GM23338 (cell line): ENCODE measurements at regions not wholly inside any gene's neighbourhood (a gene's known extent, or its start where the extent isn't known, plus 50 kb on each side); places are given as distances from the start of the nearest gene placed in this dataset.

Experiments
- ATAC-seq: fragments of 200-7000 bp; cut with Tn5 transposase; 3 replicates; pipeline ENCODE4 v1.9.1; 2020
- DNase-seq: peaks from one replicate; pipeline ENCODE4 v3.0.0-alpha.2; 2015; ENCODE audit warnings: low spot score
- H2AFZ ChIP-seq: fragments of 200-600 bp; sonication (generic); 2 replicates; pipeline ENCODE4 v1.8.0; 2016; ENCODE audit warnings: antibody characterized with exemption, mild to moderate bottlenecking, moderate library complexity
- H3F3A ChIP-seq: fragments of 200-600 bp; sonication (generic); replicated peaks from 2 replicates; pipeline ENCODE4 v1.8.0; 2017; ENCODE audit warnings: antibody characterized with exemption, mixed run types, low read depth
- H3K27ac ChIP-seq: fragments of 200-600 bp; sonication (generic); 2 replicates; pipeline ENCODE4 v1.6.1; 2016; ENCODE audit warnings: low read depth
- H3K27me3 ChIP-seq: fragments of 200-600 bp; sonication (generic); 2 replicates; pipeline ENCODE4 v1.8.0; 2016; ENCODE audit warnings: mild to moderate bottlenecking, mixed run types, moderate library complexity; ENCODE audit not compliant: insufficient read depth
- H3K36me3 ChIP-seq: fragments of 200-600 bp; sonication (generic); 2 replicates; pipeline ENCODE4 v1.8.0; 2016; ENCODE audit warnings: mild to moderate bottlenecking; ENCODE audit not compliant: insufficient read depth
- H3K4me1 ChIP-seq: fragments of 200-600 bp; sonication (generic); 2 replicates; pipeline ENCODE4 v1.8.0; 2016; ENCODE audit warnings: mild to moderate bottlenecking, moderate library complexity; ENCODE audit not compliant: insufficient read depth
- H3K4me2 ChIP-seq: fragments of 200-600 bp; sonication (generic); 2 replicates; pipeline ENCODE4 v1.7.1; 2017; ENCODE audit warnings: mixed run types
- H3K4me3 ChIP-seq: fragments of 200-600 bp; sonication (generic); 2 replicates; pipeline ENCODE4 v1.6.1; 2016; ENCODE audit warnings: mixed run types
- H3K79me2 ChIP-seq: fragments of 200-600 bp; sonication (generic); replicated peaks from 2 replicates; pipeline ENCODE4 v1.8.0; 2017; ENCODE audit warnings: mild to moderate bottlenecking; ENCODE audit not compliant: insufficient read depth
- H3K9me2 ChIP-seq: fragments of 200-600 bp; sonication (generic); 2 replicates; pipeline ENCODE4 v1.8.0; 2017; ENCODE audit not compliant: insufficient read depth
- H4K20me1 ChIP-seq: fragments of 200-600 bp; sonication (generic); replicated peaks from 2 replicates; pipeline ENCODE4 v1.8.0; 2017; ENCODE audit warnings: mild to moderate bottlenecking; ENCODE audit not compliant: insufficient read depth
- H3K27ac Mint-ChIP-seq: 2 replicates; pipeline ENCODE4 v1.8.0; 2020; ENCODE audit warnings: inconsistent platforms, mild to moderate bottlenecking, moderate library complexity, mixed read lengths
- H3K27me3 Mint-ChIP-seq: 3 replicates; pipeline ENCODE4 v1.8.0; 2022; ENCODE audit warnings: low read depth, mild to moderate bottlenecking, moderate library complexity, mixed read lengths, inconsistent platforms; ENCODE audit not compliant: insufficient read depth, poor library complexity
- H3K36me3 Mint-ChIP-seq: 3 replicates; pipeline ENCODE4 v1.8.0; 2021; ENCODE audit warnings: low read depth, mild to moderate bottlenecking, inconsistent platforms, moderate library complexity, mixed read lengths
- H3K4me1 Mint-ChIP-seq: 3 replicates; pipeline ENCODE4 v1.8.0; 2020; ENCODE audit warnings: mild to moderate bottlenecking, inconsistent platforms, mixed read lengths
- H3K4me3 Mint-ChIP-seq: 3 replicates; pipeline ENCODE4 v1.8.0; 2021; ENCODE audit warnings: moderate library complexity, mild to moderate bottlenecking, inconsistent platforms, mixed read lengths
- H3K9me3 Mint-ChIP-seq: 3 replicates; pipeline ENCODE4 v1.8.0; 2020; ENCODE audit warnings: moderate library complexity, mild to moderate bottlenecking, inconsistent platforms, mixed read lengths
- CREB1 ChIP-seq: fragments of 250-450 bp; sonication (Bioruptor Pico); IDR thresholded peaks from 2 replicates; pipeline ENCODE4 v1.5.0; 2020; ENCODE audit warnings: low read depth, mild to moderate bottlenecking, moderate library complexity
- ETS1 ChIP-seq: IDR thresholded peaks from 2 replicates; pipeline ENCODE4 v1.6.1; 2016; ENCODE audit warnings: antibody characterized with exemption
- EZH2 ChIP-seq: fragments of 200-600 bp; sonication (generic); IDR thresholded peaks from one replicate; pipeline ENCODE4 v1.8.0; 2017; ENCODE audit warnings: antibody characterized with exemption, mild to moderate bottlenecking, low read depth; ENCODE audit not compliant: unreplicated experiment
- EZH2phosphoT487 ChIP-seq: fragments of 200-600 bp; sonication (generic); IDR thresholded peaks from one replicate; pipeline ENCODE4 v1.8.1; 2018; ENCODE audit warnings: antibody characterized with exemption; ENCODE audit not compliant: unreplicated experiment
- JUNB ChIP-seq: IDR thresholded peaks from one replicate; pipeline ENCODE4 v1.6.1; 2016; ENCODE audit warnings: antibody characterized with exemption; ENCODE audit not compliant: unreplicated experiment
- NANOG ChIP-seq: IDR thresholded peaks from 2 replicates; pipeline ENCODE4 v1.6.1; 2016; ENCODE audit warnings: antibody characterized with exemption, borderline replicate concordance
- STAT1 ChIP-seq: IDR thresholded peaks from one replicate; pipeline ENCODE4 v1.6.1; 2016; ENCODE audit warnings: antibody characterized with exemption; ENCODE audit not compliant: unreplicated experiment
- ZNF331 ChIP-seq: fragments of 250-450 bp; sonication (Bioruptor Pico); IDR thresholded peaks from 2 replicates; pipeline ENCODE4 v1.5.0; 2020; ENCODE audit warnings: low read depth, mild to moderate bottlenecking, moderate library complexity
- ZNF462 ChIP-seq: fragments of 250-450 bp; sonication (Bioruptor Pico); IDR thresholded peaks from 2 replicates; pipeline ENCODE4 v1.5.0; 2020; ENCODE audit warnings: mild to moderate bottlenecking, moderate library complexity

DNA sequence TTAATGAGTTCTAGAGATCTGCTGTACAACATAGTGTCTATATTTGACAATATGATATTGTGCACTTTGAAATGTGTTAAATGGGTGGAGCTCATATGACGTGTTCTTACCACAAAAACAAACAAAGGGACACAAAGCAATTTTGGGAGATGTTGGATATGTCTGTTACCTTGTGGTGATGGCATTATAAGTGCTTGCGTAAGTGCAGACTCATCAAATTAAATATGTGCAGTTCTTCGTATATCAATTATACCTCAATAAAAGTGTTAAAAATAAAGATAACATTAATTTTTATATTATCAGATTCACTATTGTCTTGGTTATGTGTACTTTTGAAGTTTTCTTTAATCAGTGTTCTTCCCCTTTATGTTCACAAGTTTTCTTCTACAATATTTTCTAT is 372.9 kb upstream of the COBL start:
- Mint-ChIP-seq H3K36me3 (no peaks in the 10 kb centered on the region), H3K27me3 (no peaks in the 10 kb centered on the region), H3K4me1 (peaks cover 7% of the 10 kb centered on the region; the same call in 2 of the 3 replicates), H3K9me3 (no peaks in the 10 kb centered on the region), H3K4me3 (no peak overlapping the region), H3K27ac (no peak overlapping the region)
- Histone ChIP-seq H3K4me2 (no peak overlapping the region), H4K20me1 (no peaks in the 10 kb centered on the region), H3K27ac (no peak overlapping the region), H3K4me3 (no peak overlapping the region), H3K79me2 (no peaks in the 10 kb centered on the region), H2AFZ (no peak overlapping the region), H3F3A (no peaks in the 10 kb centered on the region), H3K9me2 (0 out of 2 replicates have a peak, but pooled peaks cover 2% of the 10 kb centered on the region), H3K4me1 (no peaks in the 10 kb centered on the region; the same call in 1 of the 2 replicates), H3K27me3 (no peaks in the 10 kb centered on the region), H3K36me3 (no peaks in the 10 kb centered on the region)
- no peak for TF ChIP-seq EZH2
- no peak for DNase-seq
- no peak for ATAC-seq

DNA sequence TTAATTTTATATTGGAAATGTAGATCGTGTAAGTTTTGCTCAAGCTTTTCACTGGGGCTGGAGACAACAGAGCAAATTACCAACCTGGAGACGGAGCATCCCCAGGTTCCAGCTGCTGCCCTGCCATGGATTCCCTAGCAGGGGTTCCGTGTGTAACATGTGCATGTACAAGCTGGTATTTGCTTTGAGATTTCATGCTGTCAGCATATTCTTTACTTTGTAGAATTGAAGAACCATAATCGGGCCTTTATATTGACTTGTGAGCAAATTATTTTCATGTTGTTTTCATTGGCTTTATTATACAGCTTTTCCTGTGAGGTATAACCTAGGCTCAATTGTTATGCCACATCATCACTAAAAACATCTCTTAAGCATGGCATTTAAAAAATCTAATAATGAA is 369.2 kb upstream of the COBL start:
- TF ChIP-seq EZH2 (no peak), STAT1 (no peak), CREB1 (CRISPR knock-in tag) (no peak), JUNB (no peak)
- no peak overlapping the region for H3K27ac Mint-ChIP-seq

DNA sequence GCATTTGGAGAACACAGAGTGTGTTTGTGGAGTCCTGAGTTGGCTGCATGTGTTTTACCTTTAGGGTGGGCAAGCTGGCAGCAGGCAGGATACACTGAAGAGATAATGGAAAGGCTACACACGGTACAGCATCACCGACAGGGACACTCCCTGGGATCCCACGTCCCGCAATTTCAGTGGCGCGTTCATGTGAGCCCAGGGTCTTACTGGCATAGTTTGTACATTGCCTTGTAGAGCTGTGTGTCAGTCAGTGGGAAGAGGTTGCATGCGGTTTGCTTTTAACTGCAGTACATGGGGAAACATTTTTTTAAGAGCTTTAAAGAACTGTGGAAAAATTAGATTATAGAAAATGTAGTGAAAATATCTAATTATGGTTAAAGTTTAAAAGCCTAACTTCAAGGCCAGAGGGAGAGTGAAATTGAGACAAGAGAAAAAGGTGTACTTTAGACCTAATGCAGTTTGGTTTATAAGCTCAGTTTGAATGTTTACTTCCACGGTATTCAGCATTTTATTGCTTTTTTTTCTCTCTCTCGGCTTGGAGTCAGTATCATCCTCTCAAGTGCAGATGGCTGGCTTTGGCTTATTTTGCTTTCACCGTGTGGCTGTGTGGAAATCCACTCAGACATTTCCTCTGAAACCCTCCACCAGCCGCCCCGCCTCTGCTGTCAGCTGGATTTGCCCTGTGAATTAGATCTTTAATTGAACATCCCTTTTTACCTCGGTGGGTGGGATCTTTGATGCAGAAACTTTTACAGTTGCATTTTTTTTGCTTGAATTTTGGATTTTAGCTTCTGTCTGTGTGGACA is 364.2 kb upstream of the COBL start:
- H3K4me1 ChIP-seq = no peaks in the 10 kb centered on the region; the same call in 1 of the 2 replicates
- no peaks in the 10 kb centered on the region for H3F3A ChIP-seq
- H3K4me3 Mint-ChIP-seq = no peak overlapping the region
- H3K27ac Mint-ChIP-seq = no peak overlapping the region
- peak overlapping the region; percentile 88 for H2AFZ ChIP-seq
- no peaks in the 10 kb centered on the region for H3K79me2 ChIP-seq
- H3K4me3 ChIP-seq = no peak overlapping the region
- DNase-seq (no peak), ATAC-seq (no peak)
- no peaks in the 10 kb centered on the region for H3K36me3 Mint-ChIP-seq
- no peaks in the 10 kb centered on the region for H3K9me2 ChIP-seq
- no peak overlapping the region for H3K27ac ChIP-seq
- H3K27me3 ChIP-seq = no peaks in the 10 kb centered on the region
- H3K9me3 Mint-ChIP-seq = peaks cover 6% of the 10 kb centered on the region
- H4K20me1 ChIP-seq = no peaks in the 10 kb centered on the region
- 0 out of 3 replicates have a peak, but pooled peaks cover 5% of the 10 kb centered on the region for H3K4me1 Mint-ChIP-seq
- H3K27me3 Mint-ChIP-seq = no peaks in the 10 kb centered on the region
- no peaks in the 10 kb centered on the region for H3K36me3 ChIP-seq
- H3K4me2 ChIP-seq = no peak overlapping the region
- no peak for TF ChIP-seq ZNF331 (CRISPR knock-in tag)
- TF ChIP-seq ZNF462 (CRISPR knock-in tag) = no peak
- no peak for TF ChIP-seq NANOG
- TF ChIP-seq ETS1 = no peak
- TF ChIP-seq EZH2phosphoT487 = no peak

More for the DNA sequence above, 369.2 kb upstream of the COBL start:
- no peaks in the 10 kb centered on the region for H3K4me1 ChIP-seq
- no peaks in the 10 kb centered on the region for H4K20me1 ChIP-seq
- no peak overlapping the region for H3K27ac ChIP-seq
- Mint-ChIP-seq H3K27me3 (no peaks in the 10 kb centered on the region), H3K36me3 (no peaks in the 10 kb centered on the region), H3K4me3 (no peak overlapping the region), H3K9me3 (peaks cover 6% of the 10 kb centered on the region), H3K4me1 (no peaks in the 10 kb centered on the region)
- no peak overlapping the region for H2AFZ ChIP-seq
- H3K9me2 ChIP-seq = 0 out of 2 replicates have a peak, but pooled peaks cover 2% of the 10 kb centered on the region
- H3K4me3 ChIP-seq = no peak overlapping the region
- ATAC-seq (no peak), DNase-seq (no peak)
- H3K79me2 ChIP-seq = no peaks in the 10 kb centered on the region
- H3K4me2 ChIP-seq = no peak overlapping the region
- no peaks in the 10 kb centered on the region for H3F3A ChIP-seq
- H3K36me3 ChIP-seq = no peaks in the 10 kb centered on the region
- H3K27me3 ChIP-seq = no peaks in the 10 kb centered on the region
